GM23338 (cell line): ENCODE measurements at regions not wholly inside any gene's neighbourhood (a gene's known extent, or its start where the extent isn't known, plus 50 kb on each side); places are given as distances from the start of the nearest gene placed in this dataset.

Experiments
- ATAC-seq: fragments of 200-7000 bp; cut with Tn5 transposase; 3 replicates; pipeline ENCODE4 v1.9.1; 2020
- DNase-seq: peaks from one replicate; pipeline ENCODE4 v3.0.0-alpha.2; 2015; ENCODE audit warnings: low spot score
- H2AFZ ChIP-seq: fragments of 200-600 bp; sonication (generic); 2 replicates; pipeline ENCODE4 v1.8.0; 2016; ENCODE audit warnings: antibody characterized with exemption, mild to moderate bottlenecking, moderate library complexity
- H3F3A ChIP-seq: fragments of 200-600 bp; sonication (generic); replicated peaks from 2 replicates; pipeline ENCODE4 v1.8.0; 2017; ENCODE audit warnings: antibody characterized with exemption, mixed run types, low read depth
- H3K27ac ChIP-seq: fragments of 200-600 bp; sonication (generic); 2 replicates; pipeline ENCODE4 v1.6.1; 2016; ENCODE audit warnings: low read depth
- H3K27me3 ChIP-seq: fragments of 200-600 bp; sonication (generic); 2 replicates; pipeline ENCODE4 v1.8.0; 2016; ENCODE audit warnings: mild to moderate bottlenecking, mixed run types, moderate library complexity; ENCODE audit not compliant: insufficient read depth
- H3K36me3 ChIP-seq: fragments of 200-600 bp; sonication (generic); 2 replicates; pipeline ENCODE4 v1.8.0; 2016; ENCODE audit warnings: mild to moderate bottlenecking; ENCODE audit not compliant: insufficient read depth
- H3K4me1 ChIP-seq: fragments of 200-600 bp; sonication (generic); 2 replicates; pipeline ENCODE4 v1.8.0; 2016; ENCODE audit warnings: mild to moderate bottlenecking, moderate library complexity; ENCODE audit not compliant: insufficient read depth
- H3K4me2 ChIP-seq: fragments of 200-600 bp; sonication (generic); 2 replicates; pipeline ENCODE4 v1.7.1; 2017; ENCODE audit warnings: mixed run types
- H3K4me3 ChIP-seq: fragments of 200-600 bp; sonication (generic); 2 replicates; pipeline ENCODE4 v1.6.1; 2016; ENCODE audit warnings: mixed run types
- H3K79me2 ChIP-seq: fragments of 200-600 bp; sonication (generic); replicated peaks from 2 replicates; pipeline ENCODE4 v1.8.0; 2017; ENCODE audit warnings: mild to moderate bottlenecking; ENCODE audit not compliant: insufficient read depth
- H3K9me2 ChIP-seq: fragments of 200-600 bp; sonication (generic); 2 replicates; pipeline ENCODE4 v1.8.0; 2017; ENCODE audit not compliant: insufficient read depth
- H4K20me1 ChIP-seq: fragments of 200-600 bp; sonication (generic); replicated peaks from 2 replicates; pipeline ENCODE4 v1.8.0; 2017; ENCODE audit warnings: mild to moderate bottlenecking; ENCODE audit not compliant: insufficient read depth
- H3K27ac Mint-ChIP-seq: 2 replicates; pipeline ENCODE4 v1.8.0; 2020; ENCODE audit warnings: inconsistent platforms, mild to moderate bottlenecking, moderate library complexity, mixed read lengths
- H3K27me3 Mint-ChIP-seq: 3 replicates; pipeline ENCODE4 v1.8.0; 2022; ENCODE audit warnings: low read depth, mild to moderate bottlenecking, moderate library complexity, mixed read lengths, inconsistent platforms; ENCODE audit not compliant: insufficient read depth, poor library complexity
- H3K36me3 Mint-ChIP-seq: 3 replicates; pipeline ENCODE4 v1.8.0; 2021; ENCODE audit warnings: low read depth, mild to moderate bottlenecking, inconsistent platforms, moderate library complexity, mixed read lengths
- H3K4me1 Mint-ChIP-seq: 3 replicates; pipeline ENCODE4 v1.8.0; 2020; ENCODE audit warnings: mild to moderate bottlenecking, inconsistent platforms, mixed read lengths
- H3K4me3 Mint-ChIP-seq: 3 replicates; pipeline ENCODE4 v1.8.0; 2021; ENCODE audit warnings: moderate library complexity, mild to moderate bottlenecking, inconsistent platforms, mixed read lengths
- H3K9me3 Mint-ChIP-seq: 3 replicates; pipeline ENCODE4 v1.8.0; 2020; ENCODE audit warnings: moderate library complexity, mild to moderate bottlenecking, inconsistent platforms, mixed read lengths
- EZH2phosphoT487 ChIP-seq: fragments of 200-600 bp; sonication (generic); IDR thresholded peaks from one replicate; pipeline ENCODE4 v1.8.1; 2018; ENCODE audit warnings: antibody characterized with exemption; ENCODE audit not compliant: unreplicated experiment
- JUNB ChIP-seq: IDR thresholded peaks from one replicate; pipeline ENCODE4 v1.6.1; 2016; ENCODE audit warnings: antibody characterized with exemption; ENCODE audit not compliant: unreplicated experiment
- NANOG ChIP-seq: IDR thresholded peaks from 2 replicates; pipeline ENCODE4 v1.6.1; 2016; ENCODE audit warnings: antibody characterized with exemption, borderline replicate concordance
- POLR2AphosphoS5 ChIP-seq: IDR thresholded peaks from 2 replicates; pipeline ENCODE4 v1.6.1; 2016; ENCODE audit warnings: antibody characterized with exemption, low read depth
- REST ChIP-seq: IDR thresholded peaks from one replicate; pipeline ENCODE4 v1.6.1; 2018; ENCODE audit warnings: antibody characterized with exemption; ENCODE audit not compliant: unreplicated experiment
- STAT1 ChIP-seq: IDR thresholded peaks from one replicate; pipeline ENCODE4 v1.6.1; 2016; ENCODE audit warnings: antibody characterized with exemption; ENCODE audit not compliant: unreplicated experiment
- ZNF114 ChIP-seq: fragments of 250-450 bp; sonication (Bioruptor Pico); IDR thresholded peaks from 2 replicates; pipeline ENCODE4 v1.5.0; 2020; ENCODE audit warnings: mild to moderate bottlenecking, moderate library complexity
- ZNF331 ChIP-seq: fragments of 250-450 bp; sonication (Bioruptor Pico); IDR thresholded peaks from 2 replicates; pipeline ENCODE4 v1.5.0; 2020; ENCODE audit warnings: low read depth, mild to moderate bottlenecking, moderate library complexity
- ZNF462 ChIP-seq: fragments of 250-450 bp; sonication (Bioruptor Pico); IDR thresholded peaks from 2 replicates; pipeline ENCODE4 v1.5.0; 2020; ENCODE audit warnings: mild to moderate bottlenecking, moderate library complexity
- TF ChIP-seq, protein P1 (sequence below): IDR thresholded peaks from 2 replicates; pipeline ENCODE4 v1.6.1; 2016; ENCODE audit warnings: antibody characterized with exemption

DNA sequence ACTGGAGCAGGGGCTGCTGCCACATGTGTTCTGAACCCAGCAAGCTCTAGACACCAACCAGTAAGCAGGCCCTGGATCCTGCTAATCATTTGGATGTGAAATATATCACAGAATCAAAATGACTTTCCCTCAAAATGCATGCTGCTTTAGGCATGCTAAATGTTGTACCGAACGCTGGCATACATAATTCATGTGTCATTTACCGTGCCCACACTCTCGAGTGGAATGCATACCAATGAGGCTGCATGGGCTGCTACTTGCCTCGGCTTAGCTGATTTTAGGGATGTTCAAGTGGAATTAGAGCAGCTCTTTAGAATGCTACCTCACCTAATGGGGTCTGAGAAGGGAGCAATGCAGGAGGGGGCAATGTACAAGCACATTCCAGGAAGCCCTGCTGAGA, 509.6 kb upstream of the RAB6C start:
- no peak for TF ChIP-seq JUNB
- TF ChIP-seq EZH2phosphoT487, result no peak
- no peak for TF ChIP-seq POLR2AphosphoS5
- TF ChIP-seq REST, result no peak
- TF ChIP-seq STAT1, result no peak
- Mint-ChIP-seq H3K27ac (no peak overlapping the region), H3K27me3 (peaks cover 2% of the 10 kb centered on the region), H3K36me3 (no peaks in the 10 kb centered on the region), H3K9me3 (peaks cover 4% of the 10 kb centered on the region; the same call in 2 of the 3 replicates), H3K4me1 (no peaks in the 10 kb centered on the region), H3K4me3 (no peak overlapping the region)
- Histone ChIP-seq H4K20me1 (no peaks in the 10 kb centered on the region), H3F3A (no peaks in the 10 kb centered on the region), H2AFZ (no peak overlapping the region), H3K27me3 (no peaks in the 10 kb centered on the region), H3K9me2 (no peaks in the 10 kb centered on the region), H3K79me2 (no peaks in the 10 kb centered on the region), H3K27ac (no peak overlapping the region), H3K4me1 (no peaks in the 10 kb centered on the region), H3K4me3 (no peak overlapping the region), H3K4me2 (no peak overlapping the region), H3K36me3 (no peaks in the 10 kb centered on the region)
- ATAC-seq (no peak), DNase-seq (no peak)

DNA sequence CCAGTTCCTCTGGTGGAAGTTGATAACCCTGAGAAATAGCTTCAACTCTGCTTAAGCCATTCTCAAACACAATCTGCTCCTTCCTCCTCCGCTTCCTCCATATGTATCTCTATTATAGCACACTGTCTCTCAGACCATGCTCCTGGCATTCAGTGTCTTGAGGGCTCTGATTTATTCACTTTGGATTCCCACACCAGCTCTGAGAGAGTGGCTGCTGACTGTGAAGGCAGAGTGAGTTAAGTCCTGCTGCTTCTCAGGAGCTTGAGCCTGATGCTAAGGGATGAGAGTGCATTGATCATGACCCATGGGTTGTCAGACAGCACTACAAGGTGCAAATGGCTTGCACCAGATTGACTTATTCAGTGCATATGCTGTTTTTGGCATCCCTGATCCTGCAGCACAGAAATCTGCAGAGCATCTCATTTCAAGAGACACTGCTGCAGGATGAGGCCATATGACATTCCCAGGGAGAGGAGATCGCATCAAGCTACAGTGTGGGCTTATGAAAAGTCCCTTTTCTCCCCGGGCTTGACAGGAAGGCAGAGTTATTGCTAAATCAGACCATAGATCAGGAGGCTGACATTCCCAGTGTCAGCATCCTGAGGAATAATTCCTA, 500.5 kb upstream of the RAB6C start:
- H3K27ac ChIP-seq, result no peak overlapping the region
- TF ChIP-seq ZNF462 (no peak), ZNF331 (CRISPR knock-in tag) (no peak), NANOG (no peak), JUNB (no peak), POLR2AphosphoS5 (no peak), ZNF114 (CRISPR knock-in tag) (no peak)
- TF ChIP-seq, protein P1, sequence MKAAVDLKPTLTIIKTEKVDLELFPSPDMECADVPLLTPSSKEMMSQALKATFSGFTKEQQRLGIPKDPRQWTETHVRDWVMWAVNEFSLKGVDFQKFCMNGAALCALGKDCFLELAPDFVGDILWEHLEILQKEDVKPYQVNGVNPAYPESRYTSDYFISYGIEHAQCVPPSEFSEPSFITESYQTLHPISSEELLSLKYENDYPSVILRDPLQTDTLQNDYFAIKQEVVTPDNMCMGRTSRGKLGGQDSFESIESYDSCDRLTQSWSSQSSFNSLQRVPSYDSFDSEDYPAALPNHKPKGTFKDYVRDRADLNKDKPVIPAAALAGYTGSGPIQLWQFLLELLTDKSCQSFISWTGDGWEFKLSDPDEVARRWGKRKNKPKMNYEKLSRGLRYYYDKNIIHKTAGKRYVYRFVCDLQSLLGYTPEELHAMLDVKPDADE, result no peak

More for the DNA sequence above, 500.5 kb upstream of the RAB6C start:
- DNase-seq (no peak), ATAC-seq (no peak)
- no peaks in the 10 kb centered on the region for H3K4me1 ChIP-seq
- no peaks in the 10 kb centered on the region for H3K27me3 Mint-ChIP-seq
- H3K4me3 Mint-ChIP-seq, result no peak overlapping the region
- H3F3A ChIP-seq, result no peaks in the 10 kb centered on the region
- H3K9me3 Mint-ChIP-seq, result peaks cover 2% of the 10 kb centered on the region; the same call in 1 of the 3 replicates
- H3K79me2 ChIP-seq, result no peaks in the 10 kb centered on the region
- H4K20me1 ChIP-seq, result no peaks in the 10 kb centered on the region
- H3K9me2 ChIP-seq, result 0 out of 2 replicates have a peak, but pooled peaks cover 5% of the 10 kb centered on the region
- no peaks in the 10 kb centered on the region; the same call in 2 of the 3 replicates for H3K36me3 Mint-ChIP-seq
- H3K4me2 ChIP-seq, result no peak overlapping the region
- no peak overlapping the region for H3K27ac Mint-ChIP-seq
- H3K4me1 Mint-ChIP-seq, result peaks cover 12% of the 10 kb centered on the region
- H3K36me3 ChIP-seq, result no peaks in the 10 kb centered on the region
- no peak overlapping the region for H3K4me3 ChIP-seq
- no peak overlapping the region for H2AFZ ChIP-seq
- no peaks in the 10 kb centered on the region for H3K27me3 ChIP-seq
